Activated CD8-positive, alpha-beta memory T cell treated with anti-CD3 and anti-CD28 coated beads, Interleukin-2, amount 10 ng/mL, durations not matched to agents 7 days and 5 days (primary cell): ENCODE measurements at regions not wholly inside any gene's neighbourhood (a gene's known extent, or its start where the extent isn't known, plus 50 kb on each side); places are given as distances from the start of the nearest gene placed in this dataset.

Experiments used
- ATAC-seq: fragments of 150-1000 bp; cut with Tn5 transposase; one replicate; pipeline ENCODE4 v1.10.0; 2021; ENCODE audit warnings: moderate library complexity
- CTCF ChIA-PET: fragments of 350-600 bp; sonication (Branson Sonifier 250); formaldehyde crosslinking; loops from one replicate; lab custom pipeline; 2021; ENCODE audit warnings: antibody characterized with exemption; lab: Charles Lee
- DNase-seq: peaks from one replicate; pipeline ENCODE4 v3.0.0-alpha.2; 2020
- H3K27ac Mint-ChIP-seq: one replicate; pipeline ENCODE4 v1.8.0; 2021; ENCODE audit warnings: mild to moderate bottlenecking, mixed read lengths
- H3K27me3 Mint-ChIP-seq: one replicate; pipeline ENCODE4 v1.8.0; 2021; ENCODE audit warnings: mixed read lengths
- H3K36me3 Mint-ChIP-seq: one replicate; pipeline ENCODE4 v1.8.0; 2021; ENCODE audit warnings: mild to moderate bottlenecking, mixed read lengths
- H3K4me1 Mint-ChIP-seq: one replicate; pipeline ENCODE4 v1.8.0; 2021; ENCODE audit warnings: mixed read lengths
- H3K4me3 Mint-ChIP-seq: one replicate; pipeline ENCODE4 v1.8.0; 2021; ENCODE audit warnings: mild to moderate bottlenecking, moderate library complexity, mixed read lengths
- H3K9me3 Mint-ChIP-seq: one replicate; pipeline ENCODE4 v1.8.0; 2022; ENCODE audit warnings: low read depth, mixed read lengths

DNA sequence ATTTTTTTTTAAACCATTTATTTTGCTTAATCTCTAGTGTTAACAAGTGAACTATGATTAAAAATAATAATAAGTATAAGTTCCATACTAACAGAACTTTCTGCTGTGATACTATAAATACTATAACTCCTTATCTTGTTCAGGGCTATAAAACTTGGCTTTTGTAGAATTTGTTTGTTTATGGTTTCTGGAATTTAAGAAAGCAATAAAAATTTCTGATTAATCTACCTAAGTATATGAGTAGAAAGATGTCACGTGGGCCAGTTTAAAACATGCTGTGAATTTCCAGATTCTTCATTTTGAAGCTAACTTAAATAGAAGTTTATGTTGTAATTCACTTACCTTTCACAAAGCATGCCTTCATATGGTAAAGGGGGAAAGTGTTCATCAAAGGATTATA lies 1236.3 kb upstream of the ACVR2A start:
- Mint-ChIP-seq H3K36me3 (no peaks in the 10 kb centered on the region), H3K9me3 (no peaks in the 10 kb centered on the region)

DNA sequence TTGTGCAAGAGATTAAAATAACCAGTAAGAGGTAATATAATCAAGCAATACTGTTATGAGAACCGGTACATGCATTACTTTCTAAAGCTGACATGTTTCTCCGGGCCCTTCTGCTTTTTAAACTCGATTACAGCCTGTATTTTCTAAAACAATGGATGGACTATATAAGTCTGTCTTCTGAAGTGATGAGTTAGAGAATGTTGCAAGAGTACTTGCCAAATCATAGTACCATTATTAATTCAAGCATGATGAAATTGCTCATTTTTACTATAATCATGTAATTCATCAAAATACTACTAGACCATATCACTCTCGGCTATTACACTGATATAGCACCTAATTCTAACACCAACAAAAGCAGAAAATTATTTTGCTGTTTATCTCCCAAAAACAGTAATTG lies 1240.3 kb upstream of the ACVR2A start:
- CTCF ChIA-PET = no interaction called here
- no peak for ATAC-seq
- no peaks in the 10 kb centered on the region for H3K4me1 Mint-ChIP-seq
- no peaks in the 10 kb centered on the region for H3K36me3 Mint-ChIP-seq
- no peak overlapping the region for H3K4me3 Mint-ChIP-seq
- no peak for DNase-seq
- no peak overlapping the region for H3K27ac Mint-ChIP-seq
- H3K9me3 Mint-ChIP-seq = peaks cover 2% of the 10 kb centered on the region
- H3K27me3 Mint-ChIP-seq = no peaks in the 10 kb centered on the region

More for the DNA sequence above, 1236.3 kb upstream of the ACVR2A start:
- CTCF ChIA-PET = no interaction called here
- Mint-ChIP-seq H3K27me3 (no peaks in the 10 kb centered on the region), H3K4me3 (no peak overlapping the region), H3K27ac (no peak overlapping the region), H3K4me1 (no peaks in the 10 kb centered on the region)
- DNase-seq (no peak), ATAC-seq (no peak)

DNA sequence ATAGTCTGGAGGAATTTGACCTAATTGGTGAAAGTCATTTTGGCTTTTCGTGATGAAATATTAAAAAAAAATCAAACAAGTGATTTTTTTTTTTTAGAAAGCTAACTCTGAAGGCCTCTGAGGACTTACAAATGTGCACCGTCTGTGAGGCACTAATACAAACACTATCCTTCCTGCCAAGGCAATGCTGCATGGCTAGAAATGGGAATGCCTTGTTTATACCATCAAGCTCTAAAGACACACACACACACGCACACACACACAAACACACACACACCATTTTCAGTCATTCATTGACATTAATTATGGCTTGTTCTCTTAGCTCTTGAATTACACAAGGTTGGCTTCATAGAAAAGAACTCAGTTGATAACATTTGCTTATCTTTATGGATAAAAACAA lies 1242.0 kb upstream of the ACVR2A start:
- no peaks in the 10 kb centered on the region for H3K4me1 Mint-ChIP-seq
- DNase-seq (no peak), ATAC-seq (no peak)
- H3K27me3 Mint-ChIP-seq = no peaks in the 10 kb centered on the region
- peaks cover 4% of the 10 kb centered on the region for H3K9me3 Mint-ChIP-seq
- no peak overlapping the region for H3K4me3 Mint-ChIP-seq
- CTCF ChIA-PET = no interaction called here
- H3K27ac Mint-ChIP-seq = no peak overlapping the region
- no peaks in the 10 kb centered on the region for H3K36me3 Mint-ChIP-seq

DNA sequence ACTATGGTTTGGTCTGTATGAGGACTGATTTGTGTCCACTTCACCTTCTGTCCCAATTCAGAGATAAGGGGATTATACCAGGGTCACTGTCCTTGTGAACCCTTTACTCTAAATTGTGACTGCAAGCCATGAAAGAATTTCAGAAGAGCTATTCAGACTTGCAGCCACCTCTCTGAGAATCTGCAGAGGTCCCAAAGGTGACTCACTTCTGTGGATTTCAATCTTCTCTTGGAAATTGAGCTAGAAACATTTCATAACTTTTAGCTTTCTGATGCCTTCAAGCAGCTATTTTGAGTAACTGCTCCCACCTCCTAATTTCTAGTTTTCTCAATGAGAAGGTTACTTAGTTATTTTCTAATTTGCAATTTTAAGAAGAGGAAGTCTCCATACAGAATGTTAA lies 1242.4 kb upstream of the ACVR2A start:
- Mint-ChIP-seq H3K4me3 (no peak overlapping the region), H3K9me3 (peaks cover 5% of the 10 kb centered on the region), H3K27ac (no peak overlapping the region), H3K27me3 (no peaks in the 10 kb centered on the region), H3K4me1 (no peaks in the 10 kb centered on the region), H3K36me3 (no peaks in the 10 kb centered on the region)
- DNase-seq = no peak
- CTCF ChIA-PET = no interaction called here
- no peak for ATAC-seq

GRCh38 chr2:146598791-146599190 lies 1246.0 kb upstream of the ACVR2A start:
- CTCF ChIA-PET = no interaction called here

GRCh38 chr2:146597291-146597690 lies 1247.5 kb upstream of the ACVR2A start:
- CTCF ChIA-PET = no interaction called here
- no peaks in the 10 kb centered on the region for H3K4me1 Mint-ChIP-seq
- ATAC-seq = no peak
- no peak for DNase-seq
- peaks cover 9% of the 10 kb centered on the region for H3K9me3 Mint-ChIP-seq
- H3K27me3 Mint-ChIP-seq = no peaks in the 10 kb centered on the region
- H3K4me3 Mint-ChIP-seq = no peak overlapping the region
- H3K27ac Mint-ChIP-seq = no peak overlapping the region
- no peaks in the 10 kb centered on the region for H3K36me3 Mint-ChIP-seq

More at GRCh38 chr2:146598791-146599190, 1246.0 kb upstream of the ACVR2A start:
- DNase-seq (no peak), ATAC-seq (no peak)
- no peaks in the 10 kb centered on the region for H3K27me3 Mint-ChIP-seq
- H3K9me3 Mint-ChIP-seq = peaks cover 7% of the 10 kb centered on the region
- no peak overlapping the region for H3K27ac Mint-ChIP-seq
- H3K4me1 Mint-ChIP-seq = no peaks in the 10 kb centered on the region
- no peaks in the 10 kb centered on the region for H3K36me3 Mint-ChIP-seq
- no peak overlapping the region for H3K4me3 Mint-ChIP-seq

- H3K4me3 Mint-ChIP-seq = no peak overlapping the region
These were observed 1252.9 kb upstream of the ACVR2A start for GRCh38 chr2:146591908-146592307.

GRCh38 chr2:146587291-146587713 lies 1257.5 kb upstream of the ACVR2A start:
- no peak for DNase-seq
- peaks cover 6% of the 10 kb centered on the region for H3K9me3 Mint-ChIP-seq
- no peaks in the 10 kb centered on the region for H3K36me3 Mint-ChIP-seq
- no peaks in the 10 kb centered on the region for H3K4me1 Mint-ChIP-seq
- CTCF ChIA-PET = no interaction called here
- H3K27ac Mint-ChIP-seq = no peak overlapping the region
- no peaks in the 10 kb centered on the region for H3K27me3 Mint-ChIP-seq
- ATAC-seq = no peak
- H3K4me3 Mint-ChIP-seq = no peak overlapping the region

More at GRCh38 chr2:146591908-146592307, 1252.9 kb upstream of the ACVR2A start:
- DNase-seq (no peak), ATAC-seq (no peak)
- H3K27me3 Mint-ChIP-seq = no peaks in the 10 kb centered on the region
- no peaks in the 10 kb centered on the region for H3K36me3 Mint-ChIP-seq
- peaks cover 8% of the 10 kb centered on the region for H3K9me3 Mint-ChIP-seq
- no peak overlapping the region for H3K27ac Mint-ChIP-seq
- no peaks in the 10 kb centered on the region for H3K4me1 Mint-ChIP-seq
- CTCF ChIA-PET = no interaction called here

GRCh38 chr2:146584316-146584715 lies 1260.5 kb upstream of the ACVR2A start:
- no peaks in the 10 kb centered on the region for H3K4me1 Mint-ChIP-seq
- no peaks in the 10 kb centered on the region for H3K36me3 Mint-ChIP-seq
- ATAC-seq (no peak), DNase-seq (no peak)
- H3K27ac Mint-ChIP-seq = no peak overlapping the region
- H3K4me3 Mint-ChIP-seq = no peak overlapping the region
- peaks cover 6% of the 10 kb centered on the region for H3K9me3 Mint-ChIP-seq
- CTCF ChIA-PET = no interaction called here
- no peaks in the 10 kb centered on the region for H3K27me3 Mint-ChIP-seq

DNA sequence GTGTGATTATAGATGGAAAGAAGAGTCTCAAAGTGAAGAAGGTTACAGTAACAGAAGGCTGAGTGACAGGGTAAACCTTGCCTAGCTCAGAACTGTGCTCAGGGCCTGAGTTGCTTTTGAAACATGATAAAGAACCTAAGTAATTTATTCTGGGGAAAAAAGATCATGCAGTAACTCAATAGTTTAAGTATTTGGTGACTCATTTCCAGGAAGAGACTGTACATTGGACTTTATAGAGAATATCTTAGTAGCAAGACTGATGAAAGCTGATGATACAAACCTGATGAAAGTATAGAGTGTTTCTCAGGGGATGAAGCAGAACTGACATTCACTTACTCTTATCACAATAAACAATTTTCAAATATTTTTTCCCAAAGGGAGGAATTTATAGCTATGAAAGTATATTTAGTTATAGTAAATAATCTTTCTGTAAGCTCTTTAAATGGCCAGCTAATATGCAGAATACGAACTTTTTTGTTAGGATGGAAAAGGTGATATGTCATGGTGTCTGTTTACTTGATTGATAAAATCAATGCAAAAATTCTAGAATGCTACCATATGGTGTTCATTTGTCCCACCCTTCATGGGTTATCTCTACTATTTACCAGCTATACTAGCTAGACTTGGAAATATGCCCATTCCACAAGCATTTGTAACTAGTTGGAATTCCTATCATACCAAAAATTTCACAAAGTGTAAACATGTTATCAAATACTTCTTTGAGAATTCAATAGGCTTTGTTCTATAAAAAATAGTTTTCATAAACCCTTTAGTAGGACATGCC lies 1265.5 kb upstream of the ACVR2A start:
- Mint-ChIP-seq H3K4me1 (no peaks in the 10 kb centered on the region), H3K9me3 (no peaks in the 10 kb centered on the region), H3K27me3 (no peaks in the 10 kb centered on the region), H3K4me3 (no peak overlapping the region), H3K36me3 (no peaks in the 10 kb centered on the region), H3K27ac (no peak overlapping the region)
- CTCF ChIA-PET = no interaction called here
- ATAC-seq = no peak
- no peak for DNase-seq

DNA sequence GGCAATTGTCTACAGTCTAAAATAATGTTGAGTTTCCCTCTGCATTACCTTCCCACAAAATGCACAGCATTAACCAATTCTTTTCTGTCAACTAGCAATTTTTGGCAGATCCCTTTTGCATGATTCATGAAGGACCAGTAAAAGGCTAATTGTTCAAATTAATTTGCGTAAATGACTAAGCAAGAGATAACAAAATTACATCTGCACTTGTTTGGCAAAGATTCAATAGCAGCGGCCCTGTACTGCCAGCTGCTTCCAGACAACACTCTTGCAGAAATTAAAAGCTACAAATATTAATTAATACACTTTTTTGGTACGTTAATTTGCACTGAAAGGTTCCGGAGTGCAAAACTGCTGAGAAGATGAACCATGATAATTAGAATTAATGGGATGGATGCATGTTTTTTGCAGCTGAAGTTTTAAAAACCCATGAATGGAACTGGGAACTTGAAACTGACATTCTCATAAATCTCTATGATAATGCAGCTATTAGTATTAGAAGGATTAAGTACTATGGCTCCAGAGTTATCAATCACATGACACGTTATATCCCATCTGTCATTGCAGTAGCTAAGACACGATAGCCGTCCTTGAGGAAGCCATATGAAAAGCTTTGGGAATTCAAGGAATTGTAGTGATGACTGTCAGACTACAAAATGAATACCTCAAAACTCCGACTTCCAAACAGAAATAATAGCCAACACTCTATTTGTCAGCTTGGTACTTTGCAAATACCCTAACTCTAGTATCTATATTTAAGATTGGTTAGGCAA lies 1268.3 kb upstream of the ACVR2A start:
- Mint-ChIP-seq H3K36me3 (no peaks in the 10 kb centered on the region), H3K27ac (no peak overlapping the region), H3K4me3 (no peak overlapping the region), H3K9me3 (peaks cover 2% of the 10 kb centered on the region), H3K4me1 (no peaks in the 10 kb centered on the region), H3K27me3 (no peaks in the 10 kb centered on the region)
- CTCF ChIA-PET = no interaction called here
- no peak for ATAC-seq
- DNase-seq = no peak

GRCh38 chr2:146572598-146572997 lies 1272.2 kb upstream of the ACVR2A start:
- ATAC-seq = no peak
- Mint-ChIP-seq H3K36me3 (no peaks in the 10 kb centered on the region), H3K4me1 (no peaks in the 10 kb centered on the region), H3K9me3 (peaks cover 5% of the 10 kb centered on the region), H3K4me3 (no peak overlapping the region), H3K27me3 (no peaks in the 10 kb centered on the region), H3K27ac (no peak overlapping the region)
- DNase-seq = no peak
- CTCF ChIA-PET = no interaction called here

DNA sequence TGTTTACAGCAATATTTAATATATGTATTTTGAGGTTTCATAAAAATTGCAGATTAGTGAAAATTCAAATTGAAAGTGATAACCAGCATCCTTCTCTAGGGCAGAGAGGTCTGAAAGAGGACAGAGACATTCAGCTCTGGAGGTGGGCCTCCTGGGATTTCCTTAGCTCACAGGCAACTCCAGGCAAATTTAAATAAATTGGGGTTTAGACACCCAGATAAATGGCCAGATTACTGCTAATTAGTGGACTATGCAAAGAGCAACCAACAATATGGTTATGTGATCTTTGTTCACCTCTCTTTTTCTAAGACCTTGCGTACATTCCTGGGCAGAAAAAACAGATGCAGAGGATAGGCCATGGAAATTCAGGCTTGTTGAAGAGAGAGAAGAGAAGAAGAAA lies 1282.8 kb upstream of the ACVR2A start:
- H3K27ac Mint-ChIP-seq = no peak overlapping the region
- ATAC-seq = no peak
- no peaks in the 10 kb centered on the region for H3K27me3 Mint-ChIP-seq
- CTCF ChIA-PET = no interaction called here
- peaks cover 4% of the 10 kb centered on the region for H3K9me3 Mint-ChIP-seq
- H3K36me3 Mint-ChIP-seq = no peaks in the 10 kb centered on the region
- no peaks in the 10 kb centered on the region for H3K4me1 Mint-ChIP-seq
- no peak overlapping the region for H3K4me3 Mint-ChIP-seq
- no peak for DNase-seq

GRCh38 chr2:146547236-146547635 lies 1297.6 kb upstream of the ACVR2A start:
- CTCF ChIA-PET = no interaction called here
- Mint-ChIP-seq H3K9me3 (peaks cover 4% of the 10 kb centered on the region), H3K27ac (no peak overlapping the region), H3K36me3 (no peaks in the 10 kb centered on the region), H3K4me3 (no peak overlapping the region), H3K27me3 (no peaks in the 10 kb centered on the region), H3K4me1 (no peaks in the 10 kb centered on the region)
- no peak for ATAC-seq
- DNase-seq = no peak
